Gastroesophageal sphincter (tissue), 4 donors: ENCODE measurements at regions not wholly inside any gene's neighbourhood (a gene's known extent, or its start where the extent isn't known, plus 50 kb on each side); places are given as distances from the start of the nearest gene placed in this dataset.

ENCODE experiments used
- ATAC-seq: fragments of 150-250 bp; one replicate; pipeline ENCODE4 v1.9.1; 2016; ENCODE audit warnings: mild to moderate bottlenecking, moderate library complexity
- H3K27ac ChIP-seq, 4 donors: fragments of 200-600 bp; sonication (generic) in 3 of 4; 1 replicate in 3 of 4; 2 replicates in 1 of 4; pipeline ENCODE4 v1.5.1; 2016 to 2019
- H3K27me3 ChIP-seq: fragments of 200-600 bp; sonication (generic); one replicate; pipeline ENCODE4 v1.5.1; 2019
- H3K36me3 ChIP-seq, 2 donors: fragments of 200-600 bp; sonication (generic); one replicate each; pipeline ENCODE4 v1.5.1; 2019; ENCODE audit warnings: control low read depth in 1 of 2
- H3K4me1 ChIP-seq, 3 donors: fragments of 200-600 bp; sonication (generic); 1 replicate in 2 of 3; 2 replicates in 1 of 3; pipeline ENCODE4 v1.5.1; 2016 to 2019; ENCODE audit warnings: control low read depth in 2 of 3
- H3K4me3 ChIP-seq, 2 donors: fragments of 200-600 bp; sonication (generic); one replicate each; pipeline ENCODE4 v1.5.1; 2019; ENCODE audit warnings: mild to moderate bottlenecking in 1 of 2, moderate library complexity in 1 of 2
- H3K9me3 ChIP-seq, 3 donors: fragments of 200-600 bp; sonication (generic); one replicate each; pipeline ENCODE4 v1.5.1; 2017 to 2019; ENCODE audit warnings: control low read depth in 2 of 3
- EP300 ChIP-seq: sonication (generic); formaldehyde crosslinking; IDR thresholded peaks from one replicate; pipeline ENCODE4 v1.6.1; 2017; ENCODE audit warnings: antibody characterized with exemption, mild to moderate bottlenecking
- POLR2A ChIP-seq, 2 donors: fragments of 450-650 bp; IDR thresholded peaks; one replicate each; pipeline ENCODE4 v1.6.1; 2017; ENCODE audit warnings: antibody characterized with exemption in 2 of 2, mild to moderate bottlenecking in 2 of 2, moderate library complexity in 1 of 2
- POLR2AphosphoS5 ChIP-seq: sonication (generic); formaldehyde crosslinking; IDR thresholded peaks from one replicate; pipeline ENCODE4 v1.6.1; 2017; ENCODE audit warnings: antibody characterized with exemption
- WGBS, 2 donors: methylation state at CpG; one replicate each; pipeline ENCODE4 v1.1.5; 2018; ENCODE audit warnings: low coverage in 1 of 2; 5-methylcytosine and 5-hydroxymethylcytosine counted together
- TF ChIP-seq, protein P1 (sequence below), 4 experiments: fragments of 200-600 bp in 2 of 4; fragments of 450-650 bp in 2 of 4; sonication (generic) in 1 of 4; IDR thresholded peaks; one replicate each; pipeline ENCODE4 v1.5.1; 2017 to 2019; ENCODE audit warnings: antibody characterized with exemption in 4 of 4, mild to moderate bottlenecking in 2 of 4, moderate library complexity in 2 of 4

DNA sequence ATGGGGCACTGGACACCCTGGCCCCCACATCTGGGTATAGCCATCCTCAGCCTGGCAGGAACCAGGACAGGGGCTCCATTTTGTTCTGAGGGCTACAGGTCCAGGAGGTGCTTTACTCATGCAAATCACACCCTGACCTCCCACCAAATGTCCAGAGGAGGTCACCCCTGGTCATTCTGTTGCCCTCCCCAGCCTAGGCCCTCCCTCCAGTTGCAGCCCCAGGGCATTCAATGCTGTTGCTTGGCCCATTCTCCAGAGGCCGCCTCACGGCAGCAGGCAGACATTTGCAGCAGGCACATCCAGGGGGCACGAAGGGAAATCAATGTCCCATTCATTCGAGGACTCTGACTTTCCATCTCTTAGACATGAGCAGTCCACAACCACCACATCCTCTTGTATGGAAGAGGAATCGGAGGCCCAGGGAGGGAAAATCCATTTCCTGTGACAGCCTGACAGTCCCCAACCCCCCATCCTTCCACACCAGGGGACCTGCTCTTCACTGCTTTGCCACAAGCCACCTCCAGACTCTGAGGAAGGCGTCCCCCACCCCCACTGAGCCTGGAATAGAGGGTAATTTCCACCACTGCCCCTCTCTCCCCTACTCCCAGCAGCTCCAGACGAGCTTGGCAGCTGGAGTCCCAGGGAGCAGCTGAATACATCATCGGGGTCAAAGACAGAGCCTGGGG lies 76.2 kb upstream of the UNC5B start:
- 80 to 83% methylated on average over 1 of the region's 8 CpGs for WGBS, 2 donors
- no peak for TF ChIP-seq EP300
- TF ChIP-seq, protein P1, sequence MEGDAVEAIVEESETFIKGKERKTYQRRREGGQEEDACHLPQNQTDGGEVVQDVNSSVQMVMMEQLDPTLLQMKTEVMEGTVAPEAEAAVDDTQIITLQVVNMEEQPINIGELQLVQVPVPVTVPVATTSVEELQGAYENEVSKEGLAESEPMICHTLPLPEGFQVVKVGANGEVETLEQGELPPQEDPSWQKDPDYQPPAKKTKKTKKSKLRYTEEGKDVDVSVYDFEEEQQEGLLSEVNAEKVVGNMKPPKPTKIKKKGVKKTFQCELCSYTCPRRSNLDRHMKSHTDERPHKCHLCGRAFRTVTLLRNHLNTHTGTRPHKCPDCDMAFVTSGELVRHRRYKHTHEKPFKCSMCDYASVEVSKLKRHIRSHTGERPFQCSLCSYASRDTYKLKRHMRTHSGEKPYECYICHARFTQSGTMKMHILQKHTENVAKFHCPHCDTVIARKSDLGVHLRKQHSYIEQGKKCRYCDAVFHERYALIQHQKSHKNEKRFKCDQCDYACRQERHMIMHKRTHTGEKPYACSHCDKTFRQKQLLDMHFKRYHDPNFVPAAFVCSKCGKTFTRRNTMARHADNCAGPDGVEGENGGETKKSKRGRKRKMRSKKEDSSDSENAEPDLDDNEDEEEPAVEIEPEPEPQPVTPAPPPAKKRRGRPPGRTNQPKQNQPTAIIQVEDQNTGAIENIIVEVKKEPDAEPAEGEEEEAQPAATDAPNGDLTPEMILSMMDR (IDR thresholded peaks at IDR 0.05): no peak
- no peak for TF ChIP-seq POLR2A (IDR thresholded peaks at IDR 0.05)
- TF ChIP-seq POLR2AphosphoS5: no peak

DNA sequence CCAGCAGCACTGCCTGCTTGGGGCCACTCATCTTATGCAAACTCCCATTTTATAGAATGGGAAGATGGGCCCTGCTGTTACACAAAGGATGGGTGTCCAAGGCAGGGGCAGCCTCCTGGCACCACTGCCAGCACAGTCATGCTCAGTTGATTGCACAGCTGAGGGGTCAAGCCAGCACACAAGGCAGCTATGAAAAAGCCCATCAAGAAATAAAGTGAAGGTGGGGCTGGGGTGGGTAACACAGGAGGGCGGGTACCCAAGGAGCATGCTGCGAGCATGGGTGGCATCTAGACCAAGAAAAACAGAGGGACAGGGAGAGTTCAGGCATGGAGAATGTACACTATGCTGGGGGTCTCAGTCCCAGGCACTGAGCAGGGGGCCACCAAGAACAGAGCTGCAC lies 74.7 kb upstream of the UNC5B start:
- Histone ChIP-seq H3K36me3 (no peaks in the 10 kb centered on the region), H3K27ac (no peak overlapping the region), H3K4me1 (peaks cover 0 to 11% (median 0%) of the 10 kb centered on the region in 3 donors), H3K27me3 (peaks cover 20% of the 10 kb centered on the region), H3K9me3 (no peaks in the 10 kb centered on the region), H3K4me3 (no peak overlapping the region)
- TF ChIP-seq EP300 (no peak), POLR2A (IDR thresholded peaks at IDR 0.05) (no peak), POLR2AphosphoS5 (no peak)
- TF ChIP-seq, protein P1 (IDR thresholded peaks at IDR 0.05): no peak
- no peak for ATAC-seq
- 90% methylated on average over 2 of the region's 2 CpGs; no CpG with 5 or more reads in 1 of the 2 donors for WGBS, 2 donors

More for the DNA sequence above, 76.2 kb upstream of the UNC5B start:
- no peaks in the 10 kb centered on the region for H3K36me3 ChIP-seq
- H3K4me1 ChIP-seq: peaks cover 0 to 11% (median 0%) of the 10 kb centered on the region in 3 donors
- no peak overlapping the region for H3K4me3 ChIP-seq
- peaks cover 32% of the 10 kb centered on the region for H3K27me3 ChIP-seq
- no peak overlapping the region for H3K27ac ChIP-seq
- ATAC-seq: no peak
- no peaks in the 10 kb centered on the region for H3K9me3 ChIP-seq

DNA sequence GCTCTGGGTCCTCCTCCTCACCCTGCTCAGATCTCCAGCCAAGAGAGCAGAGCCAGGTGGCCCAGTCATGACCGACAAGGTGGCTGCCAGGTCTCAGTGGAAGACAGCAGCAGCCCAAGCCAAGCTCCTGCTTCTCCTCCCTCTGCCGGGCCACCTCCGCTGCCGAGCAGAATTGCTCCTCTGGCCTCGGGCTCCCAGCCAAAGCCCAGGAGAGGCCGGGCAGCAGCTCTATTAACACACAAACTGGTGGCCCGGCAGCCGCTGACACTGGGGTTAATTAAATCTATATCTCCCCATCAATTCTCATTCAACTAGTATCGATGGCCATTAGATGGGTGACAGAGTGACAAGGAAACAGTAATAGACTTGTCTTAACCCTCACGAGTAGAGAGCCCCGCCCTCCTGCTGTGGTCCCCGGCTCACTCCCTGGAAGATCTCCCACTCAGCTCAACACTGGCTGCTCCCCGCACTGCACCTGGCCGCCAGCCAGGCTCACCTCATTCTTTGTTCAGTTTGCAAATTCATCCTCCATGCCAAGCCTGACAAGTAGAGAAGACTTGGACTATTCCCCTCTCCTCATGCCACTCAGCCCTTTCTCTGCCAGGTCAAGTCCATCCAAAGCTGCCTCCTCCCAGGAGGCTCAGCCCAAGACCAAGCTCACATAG lies 74.1 kb upstream of the UNC5B start:
- no peaks in the 10 kb centered on the region for H3K9me3 ChIP-seq
- WGBS, 2 donors: 0 to 30% methylated on average over 2 to 3 of the region's 14 CpGs
- TF ChIP-seq POLR2AphosphoS5: no peak
- TF ChIP-seq, protein P1 (IDR thresholded peaks at IDR 0.05): no peak
- no peak for TF ChIP-seq EP300
- TF ChIP-seq POLR2A (IDR thresholded peaks at IDR 0.05): no peak
- H3K4me3 ChIP-seq: no peak overlapping the region
- H3K27me3 ChIP-seq: peaks cover 14% of the 10 kb centered on the region
- H3K27ac ChIP-seq: no peak overlapping the region
- H3K36me3 ChIP-seq: no peaks in the 10 kb centered on the region
- peaks cover 0 to 11% (median 0%) of the 10 kb centered on the region in 3 donors for H3K4me1 ChIP-seq
- no peak for ATAC-seq

DNA sequence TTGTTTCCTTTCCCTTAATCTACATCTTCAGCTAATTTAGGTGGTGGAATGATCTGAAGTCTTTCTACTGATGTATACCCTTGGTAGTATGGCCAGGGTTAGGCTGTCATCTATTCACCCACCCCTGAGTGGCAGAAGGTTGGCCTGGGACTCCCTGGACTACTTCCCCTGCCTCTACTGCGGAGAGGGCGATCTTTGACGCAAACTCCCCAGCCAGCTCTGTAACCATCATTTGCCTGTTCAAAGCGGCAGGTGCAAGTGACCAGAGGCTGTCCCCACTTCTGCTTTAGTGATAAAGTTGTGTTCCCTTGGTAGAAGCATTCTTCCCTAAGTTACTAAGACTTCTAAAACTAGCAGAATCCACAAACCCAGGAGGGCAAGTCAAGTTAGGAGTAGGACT lies 70.8 kb upstream of the UNC5B start:
- Histone ChIP-seq H3K4me1 (peaks cover 0 to 17% (median 0%) of the 10 kb centered on the region in 3 donors), H3K4me3 (no peak overlapping the region), H3K27me3 (no peaks in the 10 kb centered on the region), H3K27ac (no peak overlapping the region), H3K36me3 (no peaks in the 10 kb centered on the region), H3K9me3 (no peaks in the 10 kb centered on the region)
- TF ChIP-seq, protein P1 (IDR thresholded peaks at IDR 0.05): no peak
- TF ChIP-seq POLR2AphosphoS5 (no peak), POLR2A (IDR thresholded peaks at IDR 0.05) (no peak), EP300 (no peak)
- 95% methylated on average over 3 of the region's 4 CpGs; no CpG with 5 or more reads in 1 of the 2 donors for WGBS, 2 donors
- ATAC-seq: no peak
